ENCODE measurements at regions not wholly inside any gene's neighbourhood (a gene's known extent, or its start where the extent isn't known, plus 50 kb on each side); places are given as distances from the start of the nearest gene placed in this dataset.
A peak's percentile ranks its signal among the peaks of the same experiment; 100 is the strongest.

DNA sequence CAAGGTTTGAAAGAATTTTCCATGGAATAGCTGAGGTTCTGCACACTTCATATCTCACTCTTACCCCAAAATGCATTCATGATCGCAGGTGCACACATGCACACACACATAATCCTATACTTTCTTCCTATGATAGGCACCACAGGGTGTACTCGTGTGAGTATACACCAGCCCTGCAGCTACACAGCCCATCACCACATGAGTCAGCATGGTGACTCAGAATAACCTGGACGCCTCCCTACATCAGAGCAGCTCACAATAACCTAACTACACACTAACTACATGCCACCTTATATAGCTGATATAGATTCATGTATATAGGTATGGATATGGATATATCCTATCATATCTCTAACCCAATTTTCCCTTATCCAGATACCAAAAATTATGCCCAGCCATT is 850.2 kb upstream of the TMEM132C start:
- DNase-seq = no peak

- no peak for DNase-seq
Measured at GRCh38 chr12:127419111-127419510, 847.9 kb upstream of the TMEM132C start.

- DNase-seq = no peak
Measured at GRCh38 chr12:127421614-127422013, 845.4 kb upstream of the TMEM132C start.

GRCh38 chr12:127422935-127423566 is 843.9 kb upstream of the TMEM132C start:
- no peak for DNase-seq

DNA sequence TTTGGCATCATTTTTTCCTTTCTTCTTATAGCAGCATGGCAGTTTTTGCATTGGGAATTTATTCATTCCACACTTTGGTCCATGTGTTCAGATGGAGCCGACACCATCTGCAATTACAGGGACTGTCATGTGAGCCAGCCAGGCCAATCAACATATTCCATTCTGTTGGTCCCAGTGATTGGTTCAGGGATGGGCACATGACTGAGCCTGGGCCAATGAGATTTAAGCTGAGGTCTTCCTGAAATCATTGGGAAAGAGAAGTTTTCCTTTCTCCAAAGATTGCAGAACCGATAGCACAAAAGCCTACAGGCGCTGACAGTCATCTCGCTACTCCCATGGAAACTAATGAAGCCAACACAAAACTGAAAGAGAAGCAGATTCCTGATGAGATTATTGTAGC is 841.5 kb upstream of the TMEM132C start:
- no peak for DNase-seq

GRCh38 chr12:127428420-127428819 is 838.5 kb upstream of the TMEM132C start:
- peak; percentile 50 for DNase-seq

GRCh38 chr12:127429551-127430285 is 837.3 kb upstream of the TMEM132C start:
- no peak for DNase-seq

DNA sequence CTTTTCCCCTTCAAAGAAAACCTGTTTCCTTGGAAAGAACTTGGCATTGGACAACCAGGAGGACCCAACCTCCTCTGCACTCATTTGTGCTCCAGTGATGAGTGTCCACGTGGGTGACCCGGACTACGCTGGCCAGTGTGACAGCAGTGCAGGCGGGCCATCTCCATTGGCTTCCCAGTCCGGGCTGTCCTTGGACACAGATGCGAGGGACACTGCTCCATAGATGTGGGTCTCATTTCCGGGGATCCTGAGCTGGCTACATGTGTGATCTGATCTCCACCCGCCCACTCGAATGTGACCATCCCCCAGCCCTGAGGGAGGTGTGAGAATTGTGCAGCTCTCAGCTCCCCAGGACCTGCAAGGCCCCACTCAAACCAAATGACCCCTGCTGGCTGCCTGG is 836.6 kb upstream of the TMEM132C start:
- no peak for DNase-seq

- DNase-seq = no peak
Measured at GRCh38 chr12:127431177-127431576, 835.8 kb upstream of the TMEM132C start.

DNA sequence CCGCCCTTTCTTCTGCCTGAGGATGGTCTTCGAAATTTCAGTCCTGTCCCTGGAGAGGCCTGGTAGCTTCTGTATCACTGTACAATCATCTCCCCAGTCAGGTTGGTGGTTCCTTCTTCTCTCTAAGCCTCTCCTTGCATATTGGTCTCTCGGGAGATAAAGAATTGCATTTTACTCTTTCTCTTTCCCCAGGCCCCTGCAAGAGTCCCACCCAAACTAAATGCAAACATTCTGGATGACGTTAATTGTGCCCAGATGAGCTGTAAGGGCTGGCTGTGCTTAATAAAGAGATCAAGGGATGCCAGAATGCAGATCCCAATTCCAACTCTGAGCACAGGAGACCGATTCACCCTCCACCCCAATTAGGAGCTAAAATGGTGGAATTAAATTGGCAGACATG is 835.4 kb upstream of the TMEM132C start:
- DNase-seq = no peak

DNA sequence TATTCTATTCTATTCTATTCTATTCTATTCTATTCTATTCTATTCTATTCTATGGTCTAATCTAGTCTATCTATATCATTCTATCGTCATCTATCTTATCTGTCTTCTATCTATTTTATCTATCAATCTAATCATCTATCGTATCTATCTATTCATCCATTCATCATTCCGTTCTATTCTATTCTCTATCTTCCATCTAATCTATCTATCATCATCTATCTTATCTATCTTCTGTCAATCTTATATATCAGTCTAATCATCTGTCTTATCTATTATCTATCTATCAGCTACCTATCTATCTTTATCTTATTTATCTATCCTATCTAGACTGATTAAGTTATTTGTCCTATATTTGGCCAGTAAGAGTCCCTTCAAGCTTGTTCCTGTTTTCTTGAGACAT is 831.5 kb upstream of the TMEM132C start:
- no peak for DNase-seq

GRCh38 chr12:127438512-127439244 is 828.3 kb upstream of the TMEM132C start:
- no peak for DNase-seq

DNA sequence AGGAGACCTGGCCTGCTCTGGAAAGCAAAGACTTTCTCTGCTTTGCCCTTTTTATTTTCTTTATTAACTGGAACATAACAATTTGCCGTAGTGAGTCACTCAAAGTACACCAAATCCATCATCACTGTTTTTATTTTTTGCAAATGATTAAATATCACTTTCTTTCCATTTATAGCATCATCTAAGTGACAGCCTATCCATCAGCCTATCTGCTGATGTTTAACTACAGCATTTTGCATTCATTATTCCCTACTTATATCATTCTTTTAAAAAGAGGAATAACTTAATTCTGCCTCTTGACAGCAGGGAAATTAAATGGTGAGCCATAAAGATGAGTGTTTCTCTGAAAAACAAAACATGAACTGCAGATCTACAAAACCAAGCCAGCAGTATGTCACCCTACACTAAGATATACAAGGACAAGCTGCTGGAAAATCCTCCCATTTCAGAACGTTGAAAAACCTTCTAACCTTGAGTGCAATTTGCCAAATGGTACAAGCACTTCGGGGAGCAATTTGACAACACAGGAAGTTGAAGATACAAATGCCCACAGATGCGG is 821.3 kb upstream of the TMEM132C start:
- DNase-seq = no peak

DNA sequence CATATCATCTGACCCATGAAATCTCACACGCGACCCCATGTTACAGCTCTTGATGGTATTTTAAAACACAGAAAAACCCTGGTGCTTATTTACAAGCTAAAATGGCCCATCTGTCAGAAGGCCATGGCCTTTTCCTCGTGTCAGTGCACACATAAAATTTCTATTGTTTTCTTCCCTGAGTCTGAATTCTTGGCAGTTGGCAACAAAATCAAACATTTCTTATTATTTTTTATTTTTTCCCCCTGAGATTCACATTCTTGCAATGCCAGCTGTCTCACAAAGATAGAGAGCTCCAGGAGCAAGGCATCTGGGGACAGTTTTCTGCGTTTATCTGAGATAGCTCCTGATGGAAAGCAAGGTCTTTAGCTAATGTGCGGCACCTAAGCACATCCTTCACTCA is 818.1 kb upstream of the TMEM132C start:
- no peak for DNase-seq

- no peak for DNase-seq
Measured at GRCh38 chr12:127450826-127451225, 816.1 kb upstream of the TMEM132C start.

- DNase-seq = peak; percentile 63
Measured at GRCh38 chr12:127455347-127456265, 811.4 kb upstream of the TMEM132C start.

- DNase-seq = no peak
Measured at GRCh38 chr12:127457726-127458125, 809.2 kb upstream of the TMEM132C start.

- DNase-seq = no peak
Measured at GRCh38 chr12:127459166-127459565, 807.8 kb upstream of the TMEM132C start.

DNA sequence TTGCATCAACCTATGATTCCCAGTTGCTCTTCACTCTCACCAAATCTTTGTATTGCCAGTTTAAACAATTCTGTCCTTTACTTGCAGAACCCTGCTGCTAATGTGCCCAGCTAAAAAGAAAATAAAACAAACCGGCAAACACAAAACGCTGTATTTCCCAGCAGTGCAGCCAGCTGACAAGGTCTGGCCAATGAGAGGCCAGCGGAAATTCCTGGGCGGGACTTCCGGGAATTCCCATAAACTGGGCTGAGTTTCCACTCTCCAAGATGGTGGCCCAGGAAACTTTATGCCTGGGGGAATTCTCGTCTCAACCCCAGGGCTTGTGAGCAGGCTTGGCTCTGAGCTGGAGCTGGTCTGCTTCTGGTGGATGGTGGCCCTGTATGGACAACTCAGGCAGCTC is 807.3 kb upstream of the TMEM132C start:
- DNase-seq = no peak

DNA sequence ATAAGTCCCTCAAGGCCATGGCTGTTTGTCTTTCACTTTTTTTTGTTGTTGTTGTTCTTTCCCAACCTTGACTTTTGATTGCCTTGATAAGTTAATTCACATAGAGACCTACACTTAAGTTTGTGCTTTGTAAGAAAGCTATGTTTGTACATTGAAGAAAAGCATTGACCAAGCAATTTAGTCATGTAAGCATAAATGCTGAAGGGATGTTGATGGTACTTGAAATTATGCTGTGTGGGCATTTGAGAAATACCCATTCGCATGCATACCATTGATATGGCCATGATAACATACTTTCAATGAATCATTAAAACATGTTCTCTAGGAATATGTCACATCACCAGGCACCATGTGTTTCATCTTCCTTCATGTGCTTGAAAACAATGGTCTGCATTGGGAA is 803.7 kb upstream of the TMEM132C start:
- DNase-seq = no peak

DNA sequence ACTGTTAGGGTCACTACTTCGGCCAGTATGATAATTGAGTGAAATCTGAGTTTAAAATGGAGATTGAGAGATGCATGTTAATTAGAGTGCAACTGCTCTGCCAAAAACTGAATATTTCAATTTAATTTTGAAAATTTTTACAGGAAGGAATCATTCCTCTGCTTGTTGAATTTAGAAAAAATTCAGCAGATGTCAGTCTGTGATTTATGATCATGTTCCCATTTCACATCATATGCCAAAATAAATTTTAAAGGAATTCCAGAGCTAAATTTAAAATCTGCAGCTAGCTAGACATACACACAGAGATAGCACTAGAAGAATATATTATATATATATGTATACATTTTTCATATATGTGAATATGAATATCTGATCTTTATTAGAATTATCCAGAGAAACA is 797.6 kb upstream of the TMEM132C start:
- no peak for DNase-seq

DNA sequence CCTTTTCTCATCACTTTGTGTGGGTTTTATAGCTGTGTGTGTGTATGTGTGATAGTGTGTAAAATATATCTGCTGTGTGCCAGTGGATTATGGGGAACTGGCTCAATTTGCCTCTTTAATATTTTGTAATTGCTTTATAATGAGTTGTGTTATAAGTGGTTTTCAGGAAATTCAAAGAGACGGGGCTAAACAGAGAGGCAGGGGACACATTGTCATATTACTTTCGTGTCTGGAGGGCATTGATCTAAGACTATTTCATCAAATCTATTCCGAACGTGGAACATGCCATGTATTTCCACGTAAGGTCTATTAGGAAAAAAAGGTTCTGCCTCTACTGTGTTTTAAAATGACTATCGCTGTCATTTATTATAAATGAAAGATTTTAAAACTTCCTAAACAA is 793.2 kb upstream of the TMEM132C start:
- no peak for DNase-seq

- DNase-seq = no peak
Measured at GRCh38 chr12:127479256-127479655, 787.7 kb upstream of the TMEM132C start.

Measured in NCI-H510A treated with DMSO at 0.1 percent for 48 hours (cell line).